Body of pancreas (tissue), 4 donors: ENCODE measurements at regions not wholly inside any gene's neighbourhood (a gene's known extent, or its start where the extent isn't known, plus 50 kb on each side); places are given as distances from the start of the nearest gene placed in this dataset.

Experiments
- POLR2A ChIP-seq, 3 donors: fragments of 450-650 bp; IDR thresholded peaks; one replicate each; pipeline ENCODE4 v1.6.1; 2016; ENCODE audit warnings: antibody characterized with exemption in 3 of 3, mild to moderate bottlenecking in 2 of 3
- TF ChIP-seq, protein P1 (sequence below), 7 experiments: fragments of 450-650 bp in 4 of 7; fragments of 200-600 bp in 3 of 7; sonication (generic) in 3 of 7; IDR thresholded peaks; one replicate each; pipeline ENCODE4 v1.5.1; 2016 to 2019; ENCODE audit warnings: antibody characterized with exemption in 7 of 7

DNA sequence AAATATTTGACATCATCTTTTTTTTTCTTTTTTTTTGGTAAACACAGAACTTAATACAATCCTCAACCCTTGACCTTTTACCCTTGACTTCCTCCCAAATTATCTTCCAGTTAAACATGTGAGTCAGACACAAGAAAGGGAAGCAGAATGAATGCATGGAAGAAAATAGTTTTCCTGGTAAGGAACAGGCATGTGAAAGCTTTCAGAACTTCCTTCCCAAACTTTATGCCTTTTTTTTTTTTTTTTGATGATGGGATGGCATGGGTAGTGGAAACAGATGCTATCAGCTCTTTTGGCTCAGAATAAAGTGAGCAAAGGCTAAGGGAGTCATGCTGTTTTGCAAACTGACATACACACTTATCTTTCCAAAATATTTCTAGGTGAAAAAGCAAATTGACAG lies 1079.1 kb downstream of the TTLL7 start:
- no peak for TF ChIP-seq POLR2A (IDR thresholded peaks at IDR 0.05)
- TF ChIP-seq, protein P1, sequence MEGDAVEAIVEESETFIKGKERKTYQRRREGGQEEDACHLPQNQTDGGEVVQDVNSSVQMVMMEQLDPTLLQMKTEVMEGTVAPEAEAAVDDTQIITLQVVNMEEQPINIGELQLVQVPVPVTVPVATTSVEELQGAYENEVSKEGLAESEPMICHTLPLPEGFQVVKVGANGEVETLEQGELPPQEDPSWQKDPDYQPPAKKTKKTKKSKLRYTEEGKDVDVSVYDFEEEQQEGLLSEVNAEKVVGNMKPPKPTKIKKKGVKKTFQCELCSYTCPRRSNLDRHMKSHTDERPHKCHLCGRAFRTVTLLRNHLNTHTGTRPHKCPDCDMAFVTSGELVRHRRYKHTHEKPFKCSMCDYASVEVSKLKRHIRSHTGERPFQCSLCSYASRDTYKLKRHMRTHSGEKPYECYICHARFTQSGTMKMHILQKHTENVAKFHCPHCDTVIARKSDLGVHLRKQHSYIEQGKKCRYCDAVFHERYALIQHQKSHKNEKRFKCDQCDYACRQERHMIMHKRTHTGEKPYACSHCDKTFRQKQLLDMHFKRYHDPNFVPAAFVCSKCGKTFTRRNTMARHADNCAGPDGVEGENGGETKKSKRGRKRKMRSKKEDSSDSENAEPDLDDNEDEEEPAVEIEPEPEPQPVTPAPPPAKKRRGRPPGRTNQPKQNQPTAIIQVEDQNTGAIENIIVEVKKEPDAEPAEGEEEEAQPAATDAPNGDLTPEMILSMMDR (IDR thresholded peaks at IDR 0.05): no peak
